Prostate gland (tissue), 2 donors: ENCODE measurements at regions not wholly inside any gene's neighbourhood (a gene's known extent, or its start where the extent isn't known, plus 50 kb on each side); places are given as distances from the start of the nearest gene placed in this dataset.

ENCODE experiments used
- CTCF ChIP-seq, 4 experiments: fragments of 200-600 bp in 2 of 4; fragments of 450-650 bp in 2 of 4; sonication (generic) in 2 of 4; IDR thresholded peaks; 1 replicate in 3 of 4; 2 replicates in 1 of 4; pipeline ENCODE4 v1.5.1; 2016 to 2019; ENCODE audit warnings: antibody characterized with exemption in 4 of 4, mild to moderate bottlenecking in 2 of 4, moderate library complexity in 2 of 4
- POLR2A ChIP-seq: fragments of 450-650 bp; IDR thresholded peaks from one replicate; pipeline ENCODE4 v1.6.1; 2016; ENCODE audit warnings: antibody characterized with exemption, mild to moderate bottlenecking

- no peak for TF ChIP-seq CTCF (IDR thresholded peaks at IDR 0.05)
- TF ChIP-seq POLR2A: no peak
Observed at GRCh38 chr1:213568929-213569815, 418.6 kb upstream of the PROX1 start.
